ENCODE measurements at regions not wholly inside any gene's neighbourhood (a gene's known extent, or its start where the extent isn't known, plus 50 kb on each side); places are given as distances from the start of the nearest gene placed in this dataset.

DNA sequence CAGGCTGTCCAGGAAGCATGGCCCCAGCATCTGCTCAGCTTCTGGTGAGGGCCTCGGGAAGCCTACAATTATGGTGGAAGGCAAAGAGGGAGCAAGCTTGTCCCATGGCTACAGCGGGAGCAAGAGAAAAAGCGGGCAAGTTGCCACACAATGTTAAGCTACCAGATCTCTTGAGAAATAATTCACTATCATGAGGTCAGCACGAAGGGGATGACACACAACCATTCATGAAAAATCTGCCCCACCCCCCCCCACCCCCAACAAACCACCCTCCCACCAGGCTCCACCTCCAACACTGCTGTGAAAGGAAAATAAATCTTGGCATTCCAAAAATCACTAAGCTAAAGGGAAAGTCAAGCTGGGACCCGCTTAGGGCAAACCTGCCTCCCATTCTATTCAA lies 545.8 kb upstream of the NRP1 start:
- WGBS, 2 donors: 53 to 87% methylated on average over 4 to 5 of the region's 5 CpGs
- H3K4me1 ChIP-seq: peaks cover 0 to 7% (median 0%) of the 10 kb centered on the region in 3 donors
- H3K9me3 ChIP-seq: no peaks in the 10 kb centered on the region
- TF ChIP-seq POLR2A (IDR thresholded peaks at IDR 0.05): no peak
- TF ChIP-seq, protein P1, sequence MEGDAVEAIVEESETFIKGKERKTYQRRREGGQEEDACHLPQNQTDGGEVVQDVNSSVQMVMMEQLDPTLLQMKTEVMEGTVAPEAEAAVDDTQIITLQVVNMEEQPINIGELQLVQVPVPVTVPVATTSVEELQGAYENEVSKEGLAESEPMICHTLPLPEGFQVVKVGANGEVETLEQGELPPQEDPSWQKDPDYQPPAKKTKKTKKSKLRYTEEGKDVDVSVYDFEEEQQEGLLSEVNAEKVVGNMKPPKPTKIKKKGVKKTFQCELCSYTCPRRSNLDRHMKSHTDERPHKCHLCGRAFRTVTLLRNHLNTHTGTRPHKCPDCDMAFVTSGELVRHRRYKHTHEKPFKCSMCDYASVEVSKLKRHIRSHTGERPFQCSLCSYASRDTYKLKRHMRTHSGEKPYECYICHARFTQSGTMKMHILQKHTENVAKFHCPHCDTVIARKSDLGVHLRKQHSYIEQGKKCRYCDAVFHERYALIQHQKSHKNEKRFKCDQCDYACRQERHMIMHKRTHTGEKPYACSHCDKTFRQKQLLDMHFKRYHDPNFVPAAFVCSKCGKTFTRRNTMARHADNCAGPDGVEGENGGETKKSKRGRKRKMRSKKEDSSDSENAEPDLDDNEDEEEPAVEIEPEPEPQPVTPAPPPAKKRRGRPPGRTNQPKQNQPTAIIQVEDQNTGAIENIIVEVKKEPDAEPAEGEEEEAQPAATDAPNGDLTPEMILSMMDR (IDR thresholded peaks at IDR 0.05): no peak
- no peaks in the 10 kb centered on the region for H3K36me3 ChIP-seq
- H3K27ac ChIP-seq: no peak overlapping the region
- no peak for DNase-seq
- H3K4me3 ChIP-seq: no peak overlapping the region
- intact Hi-C loops (cut with DNase I): no loop called here
- no peaks in the 10 kb centered on the region for H3K27me3 ChIP-seq

- Histone ChIP-seq H3K27ac (no peak overlapping the region), H3K4me3 (no peak overlapping the region), H3K4me1 (peaks cover 0 to 7% (median 0%) of the 10 kb centered on the region in 3 donors), H3K9me3 (no peaks in the 10 kb centered on the region), H3K36me3 (no peaks in the 10 kb centered on the region), H3K27me3 (no peaks in the 10 kb centered on the region)
- TF ChIP-seq, protein P1 (IDR thresholded peaks at IDR 0.05): no peak
- TF ChIP-seq POLR2A (IDR thresholded peaks at IDR 0.05): no peak
- intact Hi-C loops (cut with DNase I): no loop called here
- DNase-seq: no peak
- 87% methylated on average over 9 to 10 of the region's 10 CpGs for WGBS, 2 donors
These were observed 543.8 kb upstream of the NRP1 start for GRCh38 chr10:33878238-33878786.

- Histone ChIP-seq H3K27ac (no peak overlapping the region), H3K4me1 (peaks cover 0 to 7% (median 0%) of the 10 kb centered on the region in 3 donors), H3K4me3 (no peak overlapping the region), H3K36me3 (no peaks in the 10 kb centered on the region), H3K9me3 (no peaks in the 10 kb centered on the region), H3K27me3 (no peaks in the 10 kb centered on the region)
- 58 to 64% methylated on average over 9 of the region's 9 CpGs for WGBS, 2 donors
- no peak for DNase-seq
- intact Hi-C loops (cut with DNase I): no loop called here
- no peak for TF ChIP-seq POLR2A (IDR thresholded peaks at IDR 0.05)
- TF ChIP-seq, protein P1 (IDR thresholded peaks at IDR 0.05): no peak
These were observed 542.3 kb upstream of the NRP1 start for GRCh38 chr10:33876584-33877400.

DNA sequence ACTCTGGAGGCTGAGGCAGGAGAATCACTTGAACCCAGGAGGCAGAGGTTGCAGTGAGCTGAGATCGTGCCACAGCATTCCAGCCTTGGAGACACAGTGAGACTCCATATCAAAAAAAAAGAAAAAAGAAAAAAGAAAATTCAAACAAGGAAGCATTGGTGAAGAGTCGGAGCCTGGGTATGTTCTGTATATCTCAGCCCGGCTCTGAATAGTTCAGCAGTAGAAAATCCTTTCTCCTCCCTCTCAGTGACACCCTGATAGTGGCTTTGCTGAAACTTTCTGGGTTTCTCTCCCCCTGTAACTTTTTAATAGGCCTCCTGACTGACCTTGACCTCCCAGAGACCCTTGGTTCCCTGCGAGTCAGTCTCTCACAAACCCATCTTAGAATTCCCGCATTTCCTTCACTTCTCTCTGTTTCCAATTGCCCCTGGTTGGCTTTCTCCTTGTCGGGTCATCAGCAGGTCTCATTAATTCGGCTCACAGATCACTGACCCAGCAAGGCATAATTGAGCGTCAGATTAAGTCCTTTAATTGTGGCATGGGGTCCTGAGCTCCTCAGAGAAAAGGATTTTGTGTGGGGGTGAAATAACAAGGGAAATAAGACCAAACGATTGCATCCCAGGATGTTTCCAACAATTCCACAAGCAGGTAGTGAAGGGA lies 541.6 kb upstream of the NRP1 start:
- Histone ChIP-seq H3K9me3 (no peaks in the 10 kb centered on the region), H3K27me3 (no peaks in the 10 kb centered on the region), H3K4me3 (no peak overlapping the region), H3K36me3 (no peaks in the 10 kb centered on the region), H3K27ac (no peak overlapping the region), H3K4me1 (peaks cover 0 to 7% (median 0%) of the 10 kb centered on the region in 3 donors)
- TF ChIP-seq, protein P1 (IDR thresholded peaks at IDR 0.05): no peak
- no peak for TF ChIP-seq POLR2A (IDR thresholded peaks at IDR 0.05)
- intact Hi-C loops (cut with DNase I): no loop called here
- DNase-seq: no peak
- WGBS, 2 donors: 85 to 89% methylated on average over 8 to 9 of the region's 9 CpGs
